GM12878 (cell line): ENCODE measurements at regions not wholly inside any gene's neighbourhood (a gene's known extent, or its start where the extent isn't known, plus 50 kb on each side); places are given as distances from the start of the nearest gene placed in this dataset.

Experiments
- ATAC-seq: fragments of 200-7000 bp; cut with Tn5 transposase; 3 replicates; pipeline ENCODE4 v1.9.1; 2020; ENCODE audit warnings: mild to moderate bottlenecking, moderate library complexity
- BruUV-seq: library from RNA; stranded (reverse); fragments of 400-500 nt; replicated peaks from 2 replicates; lab custom pipeline; 2021; lab: Mats Ljungman, UMichigan
- CTCF ChIA-PET: fragments of 300-600 bp; sonication (Branson Sonifier 250); formaldehyde crosslinking; extraction: SDS; loops from one replicate; lab custom pipeline; 2021; ENCODE audit warnings: inconsistent platforms; lab: Yijun Ruan, JAX
- POLR2A ChIA-PET: fragments of 350-600 bp; formaldehyde crosslinking; extraction: SDS; loops from one replicate; lab custom pipeline; 2021; ENCODE audit warnings: inconsistent platforms; lab: Charles Lee
- RAD21 ChIA-PET: fragments of 300-600 bp; sonication (Branson Sonifier 250); formaldehyde crosslinking; loops from one replicate; lab custom pipeline; 2023; ENCODE audit warnings: antibody characterized with exemption; ENCODE audit not compliant: unreplicated experiment; lab: Charles Lee
- SMC1A ChIA-PET: fragments of 300-600 bp; sonication (Branson Sonifier 250); formaldehyde crosslinking; loops from one replicate; lab custom pipeline; 2023; ENCODE audit not compliant: unreplicated experiment, uncharacterized antibody; lab: Charles Lee
- DNase-seq: peaks from one replicate; pipeline ENCODE4 v3.0.0-alpha.2; 2011; ENCODE audit warnings: low read depth, low spot score
- FAIRE-seq: peaks from 3 replicates; lab custom pipeline; 2011; peaks lifted over from hg19 to GRCh38; lab: Jason Lieb, UNC
- H2AFZ ChIP-seq: 2 replicates; pipeline ENCODE4 v1.6.0; 2011; ENCODE audit warnings: low read depth, low read length, control low read depth; ENCODE audit not compliant: control insufficient read depth
- H3K27ac ChIP-seq: 2 replicates; pipeline ENCODE4 v1.5.1; 2011; ENCODE audit warnings: control low read depth; ENCODE audit not compliant: control insufficient read depth, insufficient read depth
- H3K27me3 ChIP-seq, 2 experiments: replicated peaks in 1 of 2; 2 replicates each; pipeline versions ENCODE4 v1.6.0 to v1.6.1; 2011; ENCODE audit warnings: low read length in 1 of 2; ENCODE audit not compliant: control insufficient read depth in 2 of 2, insufficient read depth in 2 of 2
- H3K36me3 ChIP-seq, 2 experiments: 2 replicates each; pipeline ENCODE4 v1.5.1; 2011; ENCODE audit warnings: low read length in 1 of 2; ENCODE audit not compliant: control insufficient read depth in 2 of 2, insufficient read depth in 2 of 2
- H3K4me1 ChIP-seq: 2 replicates; pipeline ENCODE4 v1.6.1; 2011; ENCODE audit warnings: mild to moderate bottlenecking, low read length, moderate library complexity, mixed read lengths; ENCODE audit not compliant: control insufficient read depth, insufficient read depth
- H3K4me2 ChIP-seq: 2 replicates; pipeline ENCODE4 v1.6.0; 2011; ENCODE audit warnings: control low read depth; ENCODE audit not compliant: control insufficient read depth, insufficient read depth
- H3K4me3 ChIP-seq: fragments of 200-600 bp; sonication (generic); 2 replicates; pipeline ENCODE4 v1.5.1; 2016
- H3K79me2 ChIP-seq: 2 replicates; pipeline ENCODE4 v1.6.0; 2011; ENCODE audit warnings: low read length; ENCODE audit not compliant: control insufficient read depth, insufficient read depth
- H3K9ac ChIP-seq: 2 replicates; pipeline ENCODE4 v1.8.0; 2011; ENCODE audit warnings: low read length, control low read depth, mixed read lengths; ENCODE audit not compliant: control insufficient read depth, insufficient read depth
- H3K9me3 ChIP-seq: replicated peaks from 3 replicates; pipeline ENCODE4 v1.5.1; 2011; ENCODE audit warnings: mild to moderate bottlenecking, low read length; ENCODE audit not compliant: control insufficient read depth, insufficient read depth
- H4K20me1 ChIP-seq: 2 replicates; pipeline ENCODE4 v1.6.0; 2011; ENCODE audit not compliant: control insufficient read depth, insufficient read depth
- BMI1 ChIP-seq: fragments of 450-650 bp; IDR thresholded peaks from 2 replicates; pipeline ENCODE4 v1.6.1; 2016; ENCODE audit warnings: mild to moderate bottlenecking, moderate library complexity, borderline replicate concordance
- CHD4 ChIP-seq: fragments of 200-600 bp; sonication (generic); IDR thresholded peaks from 2 replicates; pipeline ENCODE4 v1.6.1; 2016; ENCODE audit warnings: mild to moderate bottlenecking
- ETV6 ChIP-seq, 2 experiments: fragments of 450-650 bp in 1 of 2; IDR thresholded peaks in 1 of 2; conservative IDR thresholded peaks in 1 of 2; 2 replicates each; pipeline ENCODE4 v1.6.1; 2014; ENCODE audit warnings: antibody characterized with exemption in 1 of 2, borderline replicate concordance in 1 of 2, low read depth in 1 of 2, mild to moderate bottlenecking in 1 of 2, moderate library complexity in 1 of 2
- MXI1 ChIP-seq: fragments of 150-350 bp; IDR thresholded peaks from 2 replicates; pipeline ENCODE4 v1.6.1; 2011; ENCODE audit warnings: low read depth, mild to moderate bottlenecking, inconsistent platforms, low read length, improper control_type of control experiment
- RAD21 ChIP-seq: IDR thresholded peaks from 2 replicates; pipeline ENCODE4 v1.6.1; 2011; ENCODE audit warnings: mild to moderate bottlenecking, low read depth, low read length, moderate library complexity; ENCODE audit not compliant: insufficient read depth
- RB1 ChIP-seq: fragments of 450-650 bp; formaldehyde crosslinking; IDR thresholded peaks from 2 replicates; pipeline ENCODE4 v1.6.1; 2017; ENCODE audit warnings: mild to moderate bottlenecking, borderline replicate concordance
- SIN3A ChIP-seq: IDR thresholded peaks from 2 replicates; pipeline ENCODE4 v1.6.1; 2012; ENCODE audit warnings: low read depth, low read length, improper control_type of control experiment
- SMAD1 ChIP-seq: fragments of 450-650 bp; IDR thresholded peaks from 2 replicates; pipeline ENCODE4 v1.6.1; 2018; ENCODE audit warnings: mild to moderate bottlenecking, low read depth; ENCODE audit not compliant: partially characterized antibody
- SPI1 ChIP-seq: IDR thresholded peaks from 2 replicates; pipeline ENCODE4 v1.6.1; 2011; ENCODE audit warnings: low read depth, mild to moderate bottlenecking, low read length, moderate library complexity, borderline replicate concordance; ENCODE audit not compliant: insufficient read depth
- STAT1 ChIP-seq: fragments of 450-650 bp; conservative IDR thresholded peaks from 2 replicates; pipeline ENCODE4 v1.6.1; 2014; ENCODE audit warnings: antibody characterized with exemption, mild to moderate bottlenecking
- SUPT20H ChIP-seq: IDR thresholded peaks from 2 replicates; pipeline ENCODE4 v1.6.1; 2011; ENCODE audit warnings: low read depth, mild to moderate bottlenecking, low read length, moderate library complexity, borderline replicate concordance; ENCODE audit not compliant: control insufficient read depth
- TAF1 ChIP-seq: IDR thresholded peaks from 2 replicates; pipeline ENCODE4 v1.6.1; 2011; ENCODE audit warnings: mild to moderate bottlenecking, low read depth, low read length, borderline replicate concordance
- ZBED1 ChIP-seq: IDR thresholded peaks from 2 replicates; pipeline ENCODE4 v1.6.1; 2016; ENCODE audit warnings: borderline replicate concordance
- WGBS: methylation state at CpG from one replicate; pipeline ENCODE4 v1.1.6; 2016; ENCODE audit warnings: low lambda C conversion rate; ENCODE audit not compliant: insufficient replicate concordance, insufficient coverage; ENCODE audit errors: missing lambda C conversion rate; 5-methylcytosine and 5-hydroxymethylcytosine counted together
- in situ Hi-C: fragments of 300-500 bp; cut with MboI; formaldehyde crosslinking; loops from 9 replicates; pipeline ENCODE4 v1.14.3; 2018; ENCODE audit warnings: mixed read lengths
- intact Hi-C: fragments of 100-400 bp; cut with micrococcal nuclease; formaldehyde crosslinking; loops from one replicate; pipeline ENCODE4 v1.14.2; 2022; ENCODE audit not compliant: unreplicated experiment
- TF ChIP-seq, protein P1 (sequence below): IDR thresholded peaks from 2 replicates; pipeline ENCODE4 v1.6.1; 2011; ENCODE audit warnings: borderline replicate concordance, low read depth, mild to moderate bottlenecking, moderate library complexity, mixed read lengths, low read length; ENCODE audit not compliant: insufficient read depth; ENCODE audit errors: extremely low read length
- TF ChIP-seq, protein P2 (sequence below): fragments of 150-350 bp; IDR thresholded peaks from 2 replicates; pipeline ENCODE4 v1.6.1; 2016; ENCODE audit warnings: low read depth, low read length

DNA sequence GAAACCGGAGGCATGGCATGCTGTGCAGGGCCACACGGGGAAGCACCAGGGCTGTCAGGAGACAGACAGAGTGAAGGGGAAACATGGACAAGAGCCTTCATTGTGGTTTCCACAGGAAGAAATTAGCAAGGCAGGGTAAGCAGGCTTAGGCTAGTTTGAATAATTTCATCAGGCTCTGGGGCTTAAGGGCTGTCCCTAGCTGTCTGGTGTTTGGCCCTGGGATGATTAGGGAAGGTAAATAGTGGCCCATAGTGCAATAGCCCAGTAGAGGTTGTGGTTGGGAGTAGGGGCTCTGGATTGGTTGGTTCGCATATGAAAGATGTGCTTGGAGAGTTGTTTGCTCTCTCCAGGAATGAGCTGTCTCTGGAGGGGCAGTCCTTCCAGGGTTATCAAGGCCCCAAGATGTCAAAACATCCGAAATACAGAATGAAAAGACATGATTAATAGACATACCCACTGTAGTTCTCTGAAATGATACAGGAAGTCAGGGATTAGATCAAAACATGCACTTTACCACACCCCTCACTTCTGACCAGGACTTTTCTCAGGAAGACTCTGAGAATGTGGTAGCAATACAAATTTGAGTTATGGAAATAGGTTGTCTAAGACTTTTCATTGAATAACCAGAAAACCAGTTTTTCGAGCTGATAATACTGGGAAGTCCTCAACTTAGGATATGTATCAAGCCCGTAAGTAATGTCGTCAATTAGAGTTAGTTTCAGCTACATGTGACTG lies 224.9 kb upstream of the NFE2L3 start (continued):
- TF ChIP-seq SUPT20H (no peak), SIN3A (no peak), RAD21 (no peak), SMAD1 (no peak), BMI1 (no peak)

DNA sequence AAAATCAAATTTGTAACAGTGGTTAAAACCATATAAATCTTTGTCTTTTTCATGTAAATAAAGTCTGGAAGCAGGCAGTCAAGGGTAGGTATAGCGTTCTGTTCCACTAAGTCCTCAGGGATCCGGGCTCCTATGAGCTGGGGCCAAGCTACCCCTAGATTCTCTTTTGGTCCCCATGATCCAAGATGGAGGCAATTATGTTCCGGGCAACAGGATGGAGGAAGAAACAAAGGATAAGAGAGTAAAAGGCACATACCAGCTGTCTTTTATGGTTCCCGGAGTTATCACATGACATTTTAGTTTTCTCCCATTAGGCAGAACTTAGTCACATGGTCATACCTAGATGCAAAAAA lies 224.4 kb upstream of the NFE2L3 start:
- intact Hi-C loops, result no loop called here
- Histone ChIP-seq H3K4me2 (no peak overlapping the region), H4K20me1 (no peaks in the 10 kb centered on the region), H3K4me1 (no peaks in the 10 kb centered on the region), H3K27me3 (no peaks in the 10 kb centered on the region), H3K36me3 (no peaks in the 10 kb centered on the region), H3K27ac (no peak overlapping the region), H3K4me3 (no peak overlapping the region), H3K9me3 (no peaks in the 10 kb centered on the region; the same call in 2 of the 3 replicates), H2AFZ (no peak overlapping the region), H3K9ac (no peak overlapping the region), H3K79me2 (no peaks in the 10 kb centered on the region)
- ChIA-PET CTCF (interaction anchor here (1.3 kb wide), 1 partner anchor 13 kb away, joined by 4 read pairs; no protein-coding TSS in a partner anchor), POLR2A (no interaction called here), SMC1A (interaction anchor here (0.7 to 1.5 kb wide), 4 partner anchors 13 to 61 kb away, joined by 3 to 4 read pairs (median 4); no protein-coding TSS in a partner anchor), RAD21 (no interaction called here)
- BruUV-seq, result no TSS peak
- WGBS, result 49% methylated on average over 4 of the region's 4 CpGs
- ATAC-seq, result no peak
- FAIRE-seq, result no peak
- in situ Hi-C loops, result no loop called here
- no peak for DNase-seq
- no peak for TF ChIP-seq MXI1
- TF ChIP-seq CHD4, result no peak
- TF ChIP-seq ZBED1, result no peak
- TF ChIP-seq TAF1, result no peak
- no peak for TF ChIP-seq ETV6 (conservative IDR thresholded peaks at IDR 0.05 in 1 of 2, IDR thresholded peaks at IDR 0.05 in 1 of 2; ENCODE audit: borderline replicate concordance in 1 of 2, low read depth in 1 of 2)
- TF ChIP-seq RB1, result no peak
- no peak for TF ChIP-seq STAT1
- TF ChIP-seq, protein P1, sequence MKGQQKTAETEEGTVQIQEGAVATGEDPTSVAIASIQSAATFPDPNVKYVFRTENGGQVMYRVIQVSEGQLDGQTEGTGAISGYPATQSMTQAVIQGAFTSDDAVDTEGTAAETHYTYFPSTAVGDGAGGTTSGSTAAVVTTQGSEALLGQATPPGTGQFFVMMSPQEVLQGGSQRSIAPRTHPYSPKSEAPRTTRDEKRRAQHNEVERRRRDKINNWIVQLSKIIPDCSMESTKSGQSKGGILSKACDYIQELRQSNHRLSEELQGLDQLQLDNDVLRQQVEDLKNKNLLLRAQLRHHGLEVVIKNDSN, result no peak
- TF ChIP-seq, protein P2, sequence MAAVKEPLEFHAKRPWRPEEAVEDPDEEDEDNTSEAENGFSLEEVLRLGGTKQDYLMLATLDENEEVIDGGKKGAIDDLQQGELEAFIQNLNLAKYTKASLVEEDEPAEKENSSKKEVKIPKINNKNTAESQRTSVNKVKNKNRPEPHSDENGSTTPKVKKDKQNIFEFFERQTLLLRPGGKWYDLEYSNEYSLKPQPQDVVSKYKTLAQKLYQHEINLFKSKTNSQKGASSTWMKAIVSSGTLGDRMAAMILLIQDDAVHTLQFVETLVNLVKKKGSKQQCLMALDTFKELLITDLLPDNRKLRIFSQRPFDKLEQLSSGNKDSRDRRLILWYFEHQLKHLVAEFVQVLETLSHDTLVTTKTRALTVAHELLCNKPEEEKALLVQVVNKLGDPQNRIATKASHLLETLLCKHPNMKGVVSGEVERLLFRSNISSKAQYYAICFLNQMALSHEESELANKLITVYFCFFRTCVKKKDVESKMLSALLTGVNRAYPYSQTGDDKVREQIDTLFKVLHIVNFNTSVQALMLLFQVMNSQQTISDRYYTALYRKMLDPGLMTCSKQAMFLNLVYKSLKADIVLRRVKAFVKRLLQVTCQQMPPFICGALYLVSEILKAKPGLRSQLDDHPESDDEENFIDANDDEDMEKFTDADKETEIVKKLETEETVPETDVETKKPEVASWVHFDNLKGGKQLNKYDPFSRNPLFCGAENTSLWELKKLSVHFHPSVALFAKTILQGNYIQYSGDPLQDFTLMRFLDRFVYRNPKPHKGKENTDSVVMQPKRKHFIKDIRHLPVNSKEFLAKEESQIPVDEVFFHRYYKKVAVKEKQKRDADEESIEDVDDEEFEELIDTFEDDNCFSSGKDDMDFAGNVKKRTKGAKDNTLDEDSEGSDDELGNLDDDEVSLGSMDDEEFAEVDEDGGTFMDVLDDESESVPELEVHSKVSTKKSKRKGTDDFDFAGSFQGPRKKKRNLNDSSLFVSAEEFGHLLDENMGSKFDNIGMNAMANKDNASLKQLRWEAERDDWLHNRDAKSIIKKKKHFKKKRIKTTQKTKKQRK, result no peak
- no peak for TF ChIP-seq RAD21
- TF ChIP-seq SPI1, result no peak
